HepG2 (cell line): ENCODE measurements at regions not wholly inside any gene's neighbourhood (a gene's known extent, or its start where the extent isn't known, plus 50 kb on each side); places are given as distances from the start of the nearest gene placed in this dataset.

Experiments
- ATAC-seq: fragments of 200-7000 bp; cut with Tn5 transposase; 3 replicates; pipeline ENCODE4 v1.9.1; 2020; ENCODE audit warnings: mild to moderate bottlenecking, moderate library complexity
- BruUV-seq: library from RNA; stranded (reverse); fragments of 400-500 nt; replicated peaks from 2 replicates; lab custom pipeline; 2021; lab: Mats Ljungman, UMichigan
- CTCF ChIA-PET: fragments of 300-600 bp; formaldehyde crosslinking; extraction: SDS; loops from one replicate; lab custom pipeline; 2021; ENCODE audit warnings: low total read pairs, inconsistent platforms, low intra/inter-chr PET ratio; lab: Yijun Ruan, JAX
- POLR2A ChIA-PET: fragments of 350-600 bp; sonication (Branson Sonifier 250); formaldehyde crosslinking; loops from one replicate; lab custom pipeline; 2020; ENCODE audit warnings: antibody characterized with exemption, inconsistent platforms; lab: Yijun Ruan, JAX
- DNase-seq: peaks from one replicate; pipeline ENCODE4 v3.0.0-alpha.2; 2015; ENCODE audit warnings: low spot score
- FAIRE-seq: peaks from 3 replicates; lab custom pipeline; 2011; peaks lifted over from hg19 to GRCh38; lab: Jason Lieb, UNC
- H2AFZ ChIP-seq: one replicate; pipeline ENCODE4 v1.6.1; 2011; ENCODE audit warnings: low read length, inconsistent platforms
- H3K27ac ChIP-seq: fragments of 300-600 bp; 3 replicates; pipeline ENCODE4 v1.8.0; 2011; ENCODE audit warnings: mixed run types, mild to moderate bottlenecking, mixed read lengths, low read length, inconsistent platforms; ENCODE audit not compliant: insufficient read depth; ENCODE audit errors: extremely low read length
- H3K27me3 ChIP-seq, 2 experiments: fragments of 200-600 bp in 1 of 2; 2 replicates in 1 of 2; 3 replicates in 1 of 2; pipeline versions ENCODE4 v1.6.0 to v1.8.0; 2011; ENCODE audit warnings: low read length in 2 of 2, mild to moderate bottlenecking in 2 of 2, moderate library complexity in 2 of 2, inconsistent platforms in 1 of 2; ENCODE audit not compliant: insufficient read depth in 2 of 2, control insufficient read depth in 1 of 2
- H3K36me3 ChIP-seq, 2 experiments: fragments of 200-600 bp in 1 of 2; replicated peaks in 1 of 2; 2 replicates in 1 of 2; 3 replicates in 1 of 2; pipeline versions ENCODE4 v1.5.1 to v1.8.0; 2011; ENCODE audit warnings: low read length in 2 of 2, inconsistent platforms in 1 of 2; ENCODE audit not compliant: insufficient read depth in 2 of 2, control insufficient read depth in 1 of 2
- H3K4me1 ChIP-seq: 2 replicates; pipeline ENCODE4 v1.5.1; 2012; ENCODE audit warnings: low read length, inconsistent platforms; ENCODE audit not compliant: insufficient read depth
- H3K4me2 ChIP-seq: 2 replicates; pipeline ENCODE4 v1.6.0; 2011; ENCODE audit warnings: low read depth, low read length, inconsistent platforms
- H3K4me3 ChIP-seq, 3 experiments: fragments of 200-600 bp in 1 of 3; sonication (generic), shearing (Covaris generic) in 1 of 3; replicated peaks in 1 of 3; 2 replicates each; pipeline ENCODE4 v1.5.1; 2011 to 2016; ENCODE audit warnings: low read length in 3 of 3, inconsistent platforms in 2 of 3, low read depth in 2 of 3, mild to moderate bottlenecking in 2 of 3, control low read depth in 1 of 3, mixed read lengths in 1 of 3; ENCODE audit not compliant: insufficient read depth in 1 of 3
- H3K79me2 ChIP-seq: one replicate; pipeline ENCODE4 v1.6.1; 2011; ENCODE audit warnings: low read length, inconsistent platforms; ENCODE audit not compliant: insufficient read depth
- H3K9ac ChIP-seq: 2 replicates; pipeline ENCODE4 v1.6.0; 2011; ENCODE audit warnings: mild to moderate bottlenecking, low read depth, low read length, inconsistent platforms; ENCODE audit not compliant: insufficient read depth
- H3K9me3 ChIP-seq: 2 replicates; pipeline ENCODE4 v1.5.1; 2012; ENCODE audit warnings: mild to moderate bottlenecking, low read length
- H4K20me1 ChIP-seq: 2 replicates; pipeline ENCODE4 v1.6.0; 2011; ENCODE audit warnings: inconsistent platforms, mild to moderate bottlenecking, low read length, moderate library complexity; ENCODE audit not compliant: insufficient read depth
- AGO1 ChIP-seq: fragments of 200-400 bp; formaldehyde crosslinking; IDR thresholded peaks from 2 replicates; pipeline ENCODE4 v1.6.1; 2017; ENCODE audit warnings: mild to moderate bottlenecking, low read depth, low read length, moderate library complexity; ENCODE audit not compliant: poor library complexity, severe bottlenecking
- DBP ChIP-seq: sonication (generic); formaldehyde crosslinking; IDR thresholded peaks from 2 replicates; pipeline ENCODE4 v1.4.0; 2020; ENCODE audit warnings: missing genetic modification reagents; ENCODE audit errors: not compliant biosample characterization
- DMAP1 ChIP-seq: IDR thresholded peaks from 2 replicates; pipeline ENCODE4 v1.6.1; 2016
- E2F5 ChIP-seq: sonication (generic); formaldehyde crosslinking; conservative IDR thresholded peaks from 2 replicates; pipeline ENCODE4 v1.4.0; 2020; ENCODE audit warnings: missing genetic modification reagents
- FIP1L1 ChIP-seq: fragments of 200-400 bp; formaldehyde crosslinking; IDR thresholded peaks from 2 replicates; pipeline ENCODE4 v1.6.1; 2018; ENCODE audit warnings: low read depth, mild to moderate bottlenecking, low read length, moderate library complexity, borderline replicate concordance; ENCODE audit not compliant: insufficient read depth
- HIVEP1 ChIP-seq: sonication (generic); formaldehyde crosslinking; IDR thresholded peaks from 2 replicates; pipeline ENCODE4 v1.4.0; 2020; ENCODE audit warnings: mild to moderate bottlenecking, missing genetic modification reagents
- IKZF4 ChIP-seq: sonication (generic); formaldehyde crosslinking; IDR thresholded peaks from 2 replicates; pipeline ENCODE4 v1.5.1; 2020; ENCODE audit warnings: borderline replicate concordance, mild to moderate bottlenecking, low read depth, missing genetic modification reagents; ENCODE audit errors: not compliant biosample characterization
- ISL2 ChIP-seq: sonication (generic); formaldehyde crosslinking; IDR thresholded peaks from 2 replicates; pipeline ENCODE4 v1.5.0; 2020; ENCODE audit warnings: missing genetic modification reagents
- POLR2G ChIP-seq: fragments of 200-400 bp; formaldehyde crosslinking; IDR thresholded peaks from 2 replicates; pipeline ENCODE4 v1.6.1; 2018; ENCODE audit warnings: mild to moderate bottlenecking, low read depth, low read length, moderate library complexity
- SNAPC5 ChIP-seq: sonication (generic); formaldehyde crosslinking; IDR thresholded peaks from 2 replicates; pipeline ENCODE4 v1.8.1; 2023; ENCODE audit warnings: mild to moderate bottlenecking, missing genetic modification reagents, borderline replicate concordance
- SOX6 ChIP-seq, 2 experiments: fragments of 450-650 bp in 1 of 2; sonication (generic) in 1 of 2; formaldehyde crosslinking in 1 of 2; IDR thresholded peaks; 2 replicates each; pipeline versions ENCODE4 v1.4.0 to v1.6.1; 2017 to 2020; ENCODE audit warnings: antibody characterized with exemption in 1 of 2, mild to moderate bottlenecking in 1 of 2, missing genetic modification reagents in 1 of 2
- ZBTB43 ChIP-seq: sonication (generic); formaldehyde crosslinking; conservative IDR thresholded peaks from 2 replicates; pipeline ENCODE4 v1.4.0; 2020; ENCODE audit warnings: missing genetic modification reagents
- ZFP36L1 ChIP-seq: sonication (generic); formaldehyde crosslinking; IDR thresholded peaks from 2 replicates; pipeline ENCODE4 v1.8.0; 2022; ENCODE audit warnings: mild to moderate bottlenecking, missing genetic modification reagents, moderate library complexity
- ZNF354B ChIP-seq: sonication (generic); formaldehyde crosslinking; IDR thresholded peaks from 2 replicates; pipeline ENCODE4 v1.8.0; 2022; ENCODE audit warnings: mild to moderate bottlenecking, missing genetic modification reagents
- ZNF430 ChIP-seq: sonication (generic); formaldehyde crosslinking; IDR thresholded peaks from 2 replicates; pipeline ENCODE4 v1.9.0; 2021; ENCODE audit warnings: mild to moderate bottlenecking, missing genetic modification reagents
- WGBS: methylation state at CpG from one replicate; pipeline ENCODE4 v1.1.6; 2017; ENCODE audit warnings: low lambda C conversion rate; 5-methylcytosine and 5-hydroxymethylcytosine counted together
- in situ Hi-C: cut with HindIII; loops from 2 replicates; pipeline ENCODE4 v1.10.0; 2017; ENCODE audit warnings: low pct_unique_long_range_greater_than_20kb; ENCODE audit not compliant: extremely low pct_ligation_motif_present
- intact Hi-C: fragments of 100-400 bp; cut with micrococcal nuclease; formaldehyde crosslinking; loops from one replicate; pipeline ENCODE4 v1.10.0; 2022; ENCODE audit not compliant: unreplicated experiment

- no peaks in the 10 kb centered on the region for H3K79me2 ChIP-seq
- FAIRE-seq (no peak), DNase-seq (no peak), ATAC-seq (no peak)
- H3K36me3 ChIP-seq: no peaks in the 10 kb centered on the region
- no peaks in the 10 kb centered on the region for H3K4me1 ChIP-seq
- no peaks in the 10 kb centered on the region for H4K20me1 ChIP-seq
- H3K4me2 ChIP-seq: no peak overlapping the region
- no peaks in the 10 kb centered on the region for H3K9me3 ChIP-seq
- H3K27me3 ChIP-seq: no peaks in the 10 kb centered on the region
- ChIA-PET CTCF (no interaction called here), POLR2A (no interaction called here)
- H3K9ac ChIP-seq: no peak overlapping the region
- intact Hi-C loops: no loop called here
- no TSS peak for BruUV-seq
- no peak for TF ChIP-seq AGO1
- in situ Hi-C loops: no loop called here
- no peak overlapping the region for H3K4me3 ChIP-seq
- H2AFZ ChIP-seq: no peak overlapping the region
- WGBS: 2% methylated on average over 2 of the region's 2 CpGs
- no peak overlapping the region for H3K27ac ChIP-seq
Observed at GRCh38 chr4:124288706-124289486, 423.6 kb downstream of the ANKRD50 start.

GRCh38 chr4:124290678-124291077 lies 421.9 kb downstream of the ANKRD50 start:
- no peak overlapping the region for H3K4me3 ChIP-seq
- ChIA-PET CTCF (no interaction called here), POLR2A (no interaction called here)
- H3K9me3 ChIP-seq: no peaks in the 10 kb centered on the region
- DNase-seq (no peak), ATAC-seq (no peak), FAIRE-seq (no peak)
- 29% methylated on average over 1 of the region's 1 CpG for WGBS
- BruUV-seq: no TSS peak
- no peaks in the 10 kb centered on the region for H3K27me3 ChIP-seq
- no peaks in the 10 kb centered on the region for H3K79me2 ChIP-seq
- no peak overlapping the region for H2AFZ ChIP-seq
- H4K20me1 ChIP-seq: no peaks in the 10 kb centered on the region
- no peaks in the 10 kb centered on the region for H3K36me3 ChIP-seq
- in situ Hi-C loops: no loop called here
- no peaks in the 10 kb centered on the region for H3K4me1 ChIP-seq
- H3K4me2 ChIP-seq: no peak overlapping the region
- no peak overlapping the region for H3K27ac ChIP-seq
- intact Hi-C loops: no loop called here
- H3K9ac ChIP-seq: no peak overlapping the region
- TF ChIP-seq ZBTB43 (CRISPR knock-in tag) (no peak), E2F5 (CRISPR knock-in tag) (no peak), ISL2 (no peak), DBP (CRISPR knock-in tag) (no peak), DMAP1 (CRISPR knock-in tag) (no peak), ZFP36L1 (CRISPR knock-in tag) (no peak), SOX6 (IDR thresholded peaks at IDR 0.05) (no peak), SOX6 (CRISPR knock-in tag; IDR thresholded peaks at IDR 0.05) (no peak), ZNF354B (CRISPR knock-in tag) (no peak), HIVEP1 (no peak), FIP1L1 (no peak), IKZF4 (CRISPR knock-in tag) (no peak), ZNF430 (no peak), SNAPC5 (no peak), POLR2G (no peak)
